ENCODE measurements at regions not wholly inside any gene's neighbourhood (a gene's known extent, or its start where the extent isn't known, plus 50 kb on each side); places are given as distances from the start of the nearest gene placed in this dataset.
"Not testable (repeated sequence)": the region's sequence is repeated elsewhere in the genome, so short reads cannot be mapped to it uniquely, and the experiment has no call there.

DNA sequence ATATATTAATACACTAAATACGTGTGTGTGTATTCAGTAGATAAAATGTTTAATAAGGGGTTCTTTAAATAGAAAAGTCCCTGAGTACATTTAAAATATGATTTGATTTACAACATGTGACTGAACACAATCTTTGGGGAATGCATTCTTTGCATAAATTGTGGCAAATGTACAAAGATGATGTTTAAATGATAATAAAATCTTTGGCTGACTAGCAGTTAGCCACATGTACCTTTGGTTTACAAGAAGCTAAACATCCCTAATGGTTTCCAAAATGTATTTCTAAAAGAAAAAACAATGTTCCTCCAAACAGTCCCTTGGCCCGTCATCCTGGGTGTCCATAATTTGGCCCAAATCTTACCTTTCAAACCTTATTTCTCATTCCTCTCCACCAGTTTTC, 106.4 kb upstream of the MARK1 start (continued):
- TF ChIP-seq ZNF76 (CRISPR knock-in tag; IDR thresholded peaks at IDR 0.05; ENCODE audit: borderline replicate concordance) (no peak), ZNF224 (CRISPR knock-in tag; IDR thresholded peaks at IDR 0.05) (no peak)

DNA sequence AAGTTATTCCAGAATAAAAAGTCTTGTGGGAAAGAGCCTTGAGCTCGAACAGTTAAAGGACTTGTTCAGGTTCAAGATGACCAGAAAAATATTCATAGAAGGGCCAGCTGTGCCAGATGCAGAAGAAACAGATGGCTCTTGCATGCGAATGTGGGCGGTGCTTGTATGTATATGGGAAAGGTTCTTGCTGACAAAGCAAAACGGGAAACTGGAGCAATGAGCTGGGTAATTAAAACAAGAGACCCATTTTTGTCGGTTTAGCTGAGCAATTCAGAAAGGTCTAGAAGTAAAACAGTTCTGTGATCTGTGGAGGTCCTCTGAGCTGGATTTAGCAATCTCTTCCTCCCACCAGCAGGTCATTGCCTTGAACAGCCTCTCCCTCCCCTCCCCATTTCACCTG, 107.2 kb upstream of the MARK1 start:
- H4K20me1 ChIP-seq (replicated peaks; ENCODE audit: control insufficient read depth, insufficient read depth, low read length), result no peaks in the 10 kb centered on the region; the same call in 1 of the 2 replicates
- H2AFZ ChIP-seq (ENCODE audit: low read depth, low read length), result no peak overlapping the region
- H3K4me1 ChIP-seq (replicated peaks in 1 of 2; ENCODE audit: control insufficient read depth in 2 of 2, insufficient read depth in 2 of 2, low read length in 2 of 2), result no peaks in the 10 kb centered on the region
- no peak overlapping the region for H3K4me2 ChIP-seq (ENCODE audit: insufficient read depth, low read length)
- FAIRE-seq (no peak), DNase-seq (ENCODE audit: extremely low read depth in 1 of 4, low spot score in 3 of 4) (no peak), ATAC-seq (no peak)
- 0% methylated on average over 5 of the region's 5 CpGs for WGBS (ENCODE audit: insufficient coverage, low coverage, missing lambda C conversion rate)
- ChIA-PET CTCF (ENCODE audit: low intra/inter-chr PET ratio) (no interaction called here), POLR2A (no interaction called here)
- intact Hi-C loops (cut with micrococcal nuclease), result no loop called here
- no peaks in the 10 kb centered on the region for H3K79me2 ChIP-seq (ENCODE audit: control insufficient read depth, insufficient read depth, low read length)
- in situ Hi-C loops (cut with MboI), result no loop called here
- TF ChIP-seq MAFG (tag; conservative IDR thresholded peaks at IDR 0.05) (peak; percentile 91), ZNF316 (IDR thresholded peaks at IDR 0.05) (peak; percentile 94), MAFF (IDR thresholded peaks at IDR 0.05; ENCODE audit: low read length) (peak; percentile 89), C11orf30 (IDR thresholded peaks at IDR 0.05; ENCODE audit: low read depth) (peak; percentile 88), ZNF668 (CRISPR knock-in tag; IDR thresholded peaks at IDR 0.05) (no peak), NFATC3 (IDR thresholded peaks at IDR 0.05) (no peak), MAFK (IDR thresholded peaks at IDR 0.05; ENCODE audit: low read length) (peak; percentile 88)
- no peaks in the 10 kb centered on the region for H3K27me3 ChIP-seq (ENCODE audit: control insufficient read depth in 2 of 2, insufficient read depth in 2 of 2, low read length in 2 of 2)
- BruUV-seq (replicated peaks), result no TSS peak
- no peak overlapping the region for H3K9ac ChIP-seq (ENCODE audit: insufficient read depth in 1 of 2, low read depth in 2 of 2, low read length in 2 of 2)
- H3K27ac ChIP-seq (ENCODE audit: extremely low read depth, low read depth, low read length), result no peak overlapping the region
- no peaks in the 10 kb centered on the region for H3K9me1 ChIP-seq (ENCODE audit: control insufficient read depth, insufficient read depth, low read length)
- H3K9me3 ChIP-seq (replicated peaks; ENCODE audit: control insufficient read depth, insufficient read depth, low read depth, low read length), result no peaks in the 10 kb centered on the region
- H3K36me3 ChIP-seq (ENCODE audit: control insufficient read depth, insufficient read depth, low read length), result no peaks in the 10 kb centered on the region
- H3K4me3 ChIP-seq, result no peak overlapping the region

DNA sequence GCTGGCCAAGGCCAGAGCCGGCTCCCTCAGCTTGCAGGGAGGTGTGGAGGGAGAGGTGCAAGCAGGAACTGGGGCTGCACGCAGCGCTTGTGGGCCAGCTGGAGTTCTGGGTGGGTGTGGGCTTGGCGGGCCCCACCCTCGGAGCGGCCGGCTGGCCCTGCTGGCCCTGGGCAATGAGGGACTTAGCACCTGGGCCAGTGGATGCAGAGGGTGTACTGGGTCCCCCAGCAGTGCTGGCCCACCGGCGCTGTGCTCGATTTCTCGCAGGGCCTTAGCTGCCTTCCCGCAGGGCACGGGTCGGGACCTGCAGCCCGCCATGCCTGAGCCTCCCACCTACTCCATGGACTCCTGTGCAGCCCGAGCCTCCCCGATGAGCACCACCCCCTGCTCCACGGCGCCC, 115.6 kb upstream of the MARK1 start:
- H3K4me3 ChIP-seq; H2AFZ ChIP-seq (ENCODE audit: low read depth, low read length); intact Hi-C loops (cut with micrococcal nuclease); H3K4me1 ChIP-seq (replicated peaks in 1 of 2; ENCODE audit: control insufficient read depth in 2 of 2, insufficient read depth in 2 of 2, low read length in 2 of 2); H3K27me3 ChIP-seq (ENCODE audit: control insufficient read depth in 2 of 2, insufficient read depth in 2 of 2, low read length in 2 of 2); H3K27ac ChIP-seq (ENCODE audit: extremely low read depth, low read depth, low read length); H3K9ac ChIP-seq (ENCODE audit: insufficient read depth in 1 of 2, low read depth in 2 of 2, low read length in 2 of 2); CTCF ChIA-PET (ENCODE audit: low intra/inter-chr PET ratio); H3K4me2 ChIP-seq (ENCODE audit: insufficient read depth, low read length); H3K9me1 ChIP-seq (ENCODE audit: control insufficient read depth, insufficient read depth, low read length); DNase-seq (ENCODE audit: extremely low read depth in 1 of 4, low spot score in 3 of 4); BruUV-seq (replicated peaks); H3K36me3 ChIP-seq (ENCODE audit: control insufficient read depth, insufficient read depth, low read length); H3K9me3 ChIP-seq (replicated peaks; ENCODE audit: control insufficient read depth, insufficient read depth, low read depth, low read length); FAIRE-seq; ATAC-seq; POLR2A ChIA-PET; H4K20me1 ChIP-seq (replicated peaks; ENCODE audit: control insufficient read depth, insufficient read depth, low read length); H3K79me2 ChIP-seq (ENCODE audit: control insufficient read depth, insufficient read depth, low read length); in situ Hi-C loops (cut with MboI): not testable (repeated sequence)
- WGBS (ENCODE audit: insufficient coverage, low coverage, missing lambda C conversion rate), result 2% methylated on average over 18 of the region's 19 CpGs

Measured in K562 (cell line).